Esophagus muscularis mucosa (tissue), 4 donors: ENCODE measurements at regions not wholly inside any gene's neighbourhood (a gene's known extent, or its start where the extent isn't known, plus 50 kb on each side); places are given as distances from the start of the nearest gene placed in this dataset.

Source experiments
- EP300 ChIP-seq: sonication (generic); formaldehyde crosslinking; IDR thresholded peaks from one replicate; pipeline ENCODE4 v1.6.1; 2017; ENCODE audit warnings: antibody characterized with exemption
- POLR2A ChIP-seq: fragments of 450-650 bp; IDR thresholded peaks from one replicate; pipeline ENCODE4 v1.6.1; 2017; ENCODE audit warnings: antibody characterized with exemption, moderate library complexity, mild to moderate bottlenecking, low read depth
- POLR2AphosphoS5 ChIP-seq, 2 donors: sonication (generic); formaldehyde crosslinking; IDR thresholded peaks; one replicate each; pipeline ENCODE4 v1.6.1; 2017; ENCODE audit warnings: antibody characterized with exemption in 2 of 2
- TF ChIP-seq, protein P1 (sequence below), 3 experiments: fragments of 200-600 bp in 2 of 3; fragments of 450-650 bp in 1 of 3; sonication (generic) in 2 of 3; IDR thresholded peaks; one replicate each; pipeline ENCODE4 v1.5.1; 2017 to 2019; ENCODE audit warnings: antibody characterized with exemption in 3 of 3, mild to moderate bottlenecking in 2 of 3, moderate library complexity in 1 of 3

DNA sequence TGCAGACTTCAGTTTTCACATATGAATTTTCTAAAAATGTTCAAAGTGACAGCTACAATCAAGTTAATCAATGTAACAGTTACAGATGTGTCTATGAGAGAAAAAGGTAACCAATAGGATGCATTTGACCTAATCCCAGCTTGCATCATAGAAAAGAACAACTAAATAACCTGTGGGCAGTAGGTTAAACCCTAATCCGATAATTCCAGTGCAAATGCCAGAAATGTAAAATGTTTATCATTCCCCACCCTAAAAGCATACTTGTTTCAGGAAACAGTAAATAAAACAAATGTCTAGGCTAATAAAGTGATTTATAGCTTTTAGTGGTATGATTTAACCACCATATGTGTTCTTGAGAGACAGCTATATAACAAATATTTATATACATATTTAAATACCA, 592.6 kb downstream of the PRELID2 start:
- TF ChIP-seq POLR2A, result no peak
- TF ChIP-seq, protein P1, sequence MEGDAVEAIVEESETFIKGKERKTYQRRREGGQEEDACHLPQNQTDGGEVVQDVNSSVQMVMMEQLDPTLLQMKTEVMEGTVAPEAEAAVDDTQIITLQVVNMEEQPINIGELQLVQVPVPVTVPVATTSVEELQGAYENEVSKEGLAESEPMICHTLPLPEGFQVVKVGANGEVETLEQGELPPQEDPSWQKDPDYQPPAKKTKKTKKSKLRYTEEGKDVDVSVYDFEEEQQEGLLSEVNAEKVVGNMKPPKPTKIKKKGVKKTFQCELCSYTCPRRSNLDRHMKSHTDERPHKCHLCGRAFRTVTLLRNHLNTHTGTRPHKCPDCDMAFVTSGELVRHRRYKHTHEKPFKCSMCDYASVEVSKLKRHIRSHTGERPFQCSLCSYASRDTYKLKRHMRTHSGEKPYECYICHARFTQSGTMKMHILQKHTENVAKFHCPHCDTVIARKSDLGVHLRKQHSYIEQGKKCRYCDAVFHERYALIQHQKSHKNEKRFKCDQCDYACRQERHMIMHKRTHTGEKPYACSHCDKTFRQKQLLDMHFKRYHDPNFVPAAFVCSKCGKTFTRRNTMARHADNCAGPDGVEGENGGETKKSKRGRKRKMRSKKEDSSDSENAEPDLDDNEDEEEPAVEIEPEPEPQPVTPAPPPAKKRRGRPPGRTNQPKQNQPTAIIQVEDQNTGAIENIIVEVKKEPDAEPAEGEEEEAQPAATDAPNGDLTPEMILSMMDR (IDR thresholded peaks at IDR 0.05), result no peak
- TF ChIP-seq POLR2AphosphoS5 (IDR thresholded peaks at IDR 0.05), result no peak
- TF ChIP-seq EP300, result no peak
